ENCODE measurements at regions not wholly inside any gene's neighbourhood (a gene's known extent, or its start where the extent isn't known, plus 50 kb on each side); places are given as distances from the start of the nearest gene placed in this dataset.

GRCh38 chr4:35697210-35697736 is 547.0 kb downstream of the ARAP2 start:
- no peak for TF ChIP-seq ZNF274 (IDR thresholded peaks at IDR 0.05; ENCODE audit: low read depth, low read length)
- no peak for TF ChIP-seq YY1 (IDR thresholded peaks at IDR 0.05; ENCODE audit: insufficient read depth, insufficient read length)

Data from NT2/D1 (cell line).